ENCODE measurements at regions not wholly inside any gene's neighbourhood (a gene's known extent, or its start where the extent isn't known, plus 50 kb on each side); places are given as distances from the start of the nearest gene placed in this dataset.

DNA sequence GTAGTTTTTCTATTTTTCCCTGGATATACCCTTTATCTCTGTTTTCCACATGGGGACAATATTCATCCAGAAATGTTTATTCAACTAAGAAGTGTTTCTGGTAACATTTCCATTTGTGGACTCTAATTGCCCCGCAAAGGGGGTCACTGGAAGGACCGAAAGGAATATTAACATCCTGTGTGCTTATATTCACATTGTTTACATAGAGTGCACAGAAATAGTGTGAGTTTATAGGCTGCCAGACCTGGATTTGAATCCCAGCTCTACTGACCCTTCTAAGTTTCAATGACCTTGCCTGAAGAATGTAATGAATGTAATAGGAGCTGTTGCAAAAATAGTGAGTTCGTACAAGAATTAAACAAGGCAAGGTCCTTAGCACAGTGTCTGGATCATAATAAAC is 152.9 kb upstream of the NCKAP5 start:
- no peak for DNase-seq

DNA sequence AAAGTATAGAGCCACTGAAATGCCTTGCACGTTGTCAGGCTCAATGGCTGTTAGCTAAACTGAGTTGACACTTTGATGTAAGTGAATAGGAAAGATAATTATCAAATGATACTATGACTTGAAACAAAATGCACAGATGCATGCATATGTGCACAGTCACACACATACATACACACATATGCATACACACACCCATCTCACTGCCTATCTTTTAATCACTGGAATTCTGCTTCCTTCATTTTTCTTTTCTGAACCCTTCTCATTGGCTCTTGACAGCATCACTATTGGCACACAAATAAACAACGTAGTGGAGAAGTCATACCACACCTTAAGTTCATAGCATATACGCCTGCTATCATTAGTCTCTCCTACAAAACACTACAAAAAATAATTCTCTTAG is 154.9 kb upstream of the NCKAP5 start:
- no peak for DNase-seq

DNA sequence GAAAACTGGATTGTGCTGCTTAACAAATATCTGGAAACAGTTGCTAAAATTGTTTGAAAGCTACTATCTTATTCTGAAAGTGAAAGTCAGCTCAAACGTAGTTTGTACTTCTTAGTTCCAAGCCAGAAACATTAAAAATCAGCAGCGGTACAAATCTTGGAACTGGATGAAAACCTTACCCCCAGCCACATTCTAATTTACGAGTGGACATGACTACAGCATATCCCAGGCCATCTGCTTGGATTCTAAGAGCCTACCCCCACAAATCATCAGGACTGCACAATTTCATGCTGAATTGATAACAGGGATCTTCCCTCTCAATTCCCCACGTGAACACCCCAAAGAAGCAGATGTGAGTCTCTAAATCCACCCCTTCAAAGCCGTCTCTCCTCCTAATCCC is 158.7 kb upstream of the NCKAP5 start:
- DNase-seq, result no peak

DNA sequence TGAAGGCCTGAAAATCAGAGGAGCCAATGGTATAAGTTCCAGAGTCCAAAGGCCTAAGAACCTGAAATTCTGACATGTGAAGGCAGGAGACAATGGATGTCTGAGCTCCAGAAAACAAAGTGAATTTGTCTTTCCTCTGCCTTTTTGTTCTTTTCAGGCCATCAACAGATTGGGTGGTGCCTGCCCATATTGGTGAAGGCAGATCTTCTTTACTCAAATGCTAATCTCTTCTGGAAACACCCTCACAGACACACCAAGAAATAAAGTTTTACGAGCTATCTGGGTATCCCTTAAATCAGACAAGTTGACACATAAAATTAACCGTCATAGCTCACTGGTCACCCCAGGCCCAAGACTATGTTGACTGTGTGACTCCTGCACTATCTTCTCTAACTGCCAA is 163.8 kb upstream of the NCKAP5 start:
- DNase-seq, result no peak

DNA sequence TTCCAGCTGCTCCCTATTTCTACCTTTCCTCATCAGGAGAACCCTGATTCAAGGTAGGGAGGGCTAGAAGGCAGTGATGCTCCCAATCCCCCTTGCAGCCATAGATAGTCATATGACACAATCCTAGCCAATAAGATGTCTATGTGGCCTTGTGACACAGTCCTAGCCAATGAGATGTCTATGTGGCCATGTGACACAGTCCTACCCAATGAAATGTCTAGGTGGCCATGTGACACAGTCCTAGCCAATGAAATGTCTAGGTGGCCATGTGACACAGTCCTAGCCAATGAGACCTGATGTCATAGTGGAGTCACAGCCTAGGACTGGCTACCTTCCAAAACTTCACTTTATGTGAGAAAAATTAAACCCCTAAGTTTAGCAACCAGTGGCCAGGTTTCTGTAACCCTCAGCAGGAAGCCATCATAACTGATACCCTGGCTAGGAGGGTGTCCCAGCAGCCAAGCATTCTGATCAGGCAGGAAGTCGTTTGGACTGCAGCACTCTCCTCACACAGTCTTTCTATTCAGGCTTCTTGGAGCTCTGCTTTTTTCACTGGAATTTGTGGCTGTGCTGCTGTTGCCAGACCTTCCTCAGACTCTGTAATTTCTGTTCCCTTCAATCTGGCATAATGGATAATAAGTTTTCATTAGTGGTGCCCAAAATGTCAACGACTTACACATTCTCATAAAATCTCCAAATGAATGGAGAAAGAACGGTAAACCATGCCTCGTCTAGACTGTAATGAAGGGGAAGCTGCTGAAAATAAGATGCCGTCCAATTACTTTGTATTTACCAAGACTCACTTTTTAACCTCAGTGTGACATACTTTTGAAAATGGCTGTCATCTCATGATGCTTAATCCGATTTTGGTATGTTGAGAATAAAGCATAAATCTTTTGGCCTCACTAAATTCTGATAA is 165.0 kb upstream of the NCKAP5 start:
- no peak for DNase-seq

DNA sequence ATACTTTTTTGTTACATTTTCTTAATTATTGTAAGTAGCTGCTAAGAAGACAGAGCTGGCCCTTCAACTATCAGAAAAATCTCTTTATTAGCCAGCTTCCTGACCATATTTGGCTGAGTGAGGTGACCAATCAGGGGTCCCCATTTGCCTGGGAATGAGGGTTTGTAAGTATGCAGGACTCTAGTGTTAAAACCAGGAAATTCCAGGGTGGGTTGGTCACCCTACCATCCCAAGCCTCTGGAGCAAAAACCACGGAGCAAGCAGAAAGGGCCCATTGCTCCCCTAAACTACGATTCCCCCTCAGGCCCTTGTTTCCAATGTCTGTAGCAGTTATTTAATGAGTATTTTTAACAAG is 165.6 kb upstream of the NCKAP5 start:
- no peak for DNase-seq

DNA sequence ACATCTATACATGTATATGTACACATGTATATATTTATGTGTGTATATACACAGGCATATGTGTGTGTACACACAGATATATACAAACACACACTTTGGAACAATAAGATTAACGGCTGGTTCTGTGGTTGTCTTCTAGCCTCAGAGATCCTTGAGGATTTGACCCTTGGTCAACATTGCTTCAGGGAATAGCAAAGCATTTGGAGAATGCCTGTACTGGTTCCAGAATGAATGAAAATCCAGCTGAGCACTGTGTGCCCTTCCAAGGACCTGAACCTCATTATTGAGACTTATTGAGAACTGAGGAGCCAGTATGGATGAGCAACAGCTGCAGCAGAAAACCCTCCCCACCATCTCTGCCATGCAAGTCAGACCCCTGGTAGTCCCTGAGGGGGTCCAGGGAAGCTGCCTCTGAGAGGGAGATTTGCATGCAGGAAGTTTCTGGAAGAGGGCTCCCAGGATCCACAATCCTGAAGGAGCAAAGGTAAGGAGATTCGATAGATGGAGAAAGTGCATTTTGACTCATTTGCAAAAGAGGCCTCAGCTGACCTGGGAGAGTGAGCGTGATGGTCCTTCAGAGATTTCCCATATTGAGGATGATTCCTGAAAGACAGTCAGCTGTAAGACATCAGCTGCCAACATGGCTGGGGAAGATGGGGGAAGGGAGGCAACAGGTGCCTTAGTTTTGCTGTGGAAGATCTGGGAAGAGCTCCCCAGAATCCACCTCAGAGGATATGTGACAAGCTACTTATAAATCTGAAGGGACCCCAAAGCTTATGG is 166.6 kb upstream of the NCKAP5 start:
- DNase-seq, result no peak

DNA sequence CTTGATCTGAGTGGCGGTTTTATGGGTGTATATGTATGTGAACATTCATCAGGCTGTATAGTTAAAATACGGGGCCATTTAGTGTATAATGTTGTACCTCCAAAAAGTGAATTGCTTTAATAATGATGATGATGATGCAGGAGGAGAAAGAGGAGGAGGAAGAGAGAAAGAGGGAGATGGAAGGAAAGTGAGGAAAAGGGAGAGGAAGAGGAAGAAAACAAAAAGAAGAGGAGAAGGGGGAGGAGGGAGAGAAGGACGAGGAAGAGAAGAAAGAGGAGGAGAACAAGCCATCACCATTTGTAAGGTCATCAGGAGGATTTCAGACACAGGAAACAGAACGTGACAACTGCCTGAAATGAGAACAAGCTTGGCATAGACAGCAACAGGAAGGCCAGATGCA is 168.4 kb upstream of the NCKAP5 start:
- no peak for DNase-seq

DNA sequence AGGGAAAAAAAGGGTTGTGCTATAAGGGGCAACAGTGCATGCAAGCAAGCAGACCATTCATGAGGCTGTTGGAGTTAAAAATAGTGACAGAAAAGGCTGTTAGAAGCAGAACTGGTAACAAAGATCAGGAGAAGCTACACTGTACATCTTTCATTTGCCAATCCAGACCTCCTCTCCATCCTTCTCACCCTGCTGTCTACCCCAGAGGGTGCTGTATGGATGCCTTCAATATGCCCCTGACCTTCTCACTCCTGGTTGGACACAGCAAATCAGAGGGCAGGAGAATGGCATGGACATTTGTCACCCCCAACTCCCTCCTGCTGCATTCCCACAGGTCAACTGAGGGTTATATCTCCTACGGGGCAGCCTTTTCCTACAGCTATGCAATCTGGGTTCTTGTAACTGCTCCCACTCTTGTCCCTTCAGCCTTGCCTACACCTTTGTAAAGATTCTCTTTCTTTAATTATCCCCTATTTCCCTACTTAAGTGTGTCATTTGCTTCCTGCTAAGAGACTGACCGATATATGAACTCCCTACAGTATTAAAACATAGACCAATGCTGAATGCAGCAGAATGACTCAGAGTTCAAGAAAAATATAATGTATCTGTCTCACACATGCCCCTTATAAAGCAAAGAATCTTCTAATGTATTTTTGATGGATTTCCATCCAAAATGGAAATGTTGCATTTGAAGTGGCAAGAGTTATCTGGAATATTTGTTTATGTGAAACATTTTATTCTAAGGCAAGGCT is 169.2 kb upstream of the NCKAP5 start:
- no peak for DNase-seq

DNA sequence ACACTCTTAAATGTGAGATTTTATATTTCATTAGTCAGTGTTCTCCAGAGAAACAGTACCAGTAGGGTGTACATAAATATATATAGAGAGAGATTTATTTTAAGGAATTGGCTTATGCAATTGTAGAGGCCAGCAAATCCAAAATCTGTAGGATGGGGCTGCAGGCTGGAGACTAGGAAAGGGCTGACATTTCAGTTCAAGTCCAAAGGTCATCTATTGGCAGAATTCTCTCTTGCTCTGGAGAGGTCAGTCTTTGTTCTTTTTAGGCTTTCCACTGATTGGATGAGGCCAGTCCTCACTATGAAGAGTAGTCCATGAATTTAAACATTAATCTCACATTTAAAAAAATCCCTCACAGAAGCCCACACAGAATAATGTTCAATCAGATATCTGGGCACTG is 170.8 kb upstream of the NCKAP5 start:
- no peak for DNase-seq

DNA sequence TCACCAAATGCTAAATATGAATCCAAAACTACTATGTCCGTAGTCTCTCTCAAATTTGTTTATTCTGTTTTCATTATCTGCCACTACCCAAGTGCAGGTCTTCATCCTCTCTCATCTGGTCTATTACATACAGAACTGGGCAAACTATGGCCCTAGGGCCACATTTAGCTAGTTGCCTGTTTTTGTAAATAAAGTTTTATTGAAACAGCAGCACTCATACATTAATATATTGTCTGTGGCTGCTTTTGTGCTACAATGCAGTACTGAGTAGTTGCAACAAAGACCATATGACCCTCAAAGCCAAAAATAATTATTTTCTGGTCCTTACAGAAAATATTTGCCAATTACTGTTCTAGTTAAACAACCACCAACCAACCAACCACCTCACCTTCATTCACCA is 172.2 kb upstream of the NCKAP5 start:
- no peak for DNase-seq

DNA sequence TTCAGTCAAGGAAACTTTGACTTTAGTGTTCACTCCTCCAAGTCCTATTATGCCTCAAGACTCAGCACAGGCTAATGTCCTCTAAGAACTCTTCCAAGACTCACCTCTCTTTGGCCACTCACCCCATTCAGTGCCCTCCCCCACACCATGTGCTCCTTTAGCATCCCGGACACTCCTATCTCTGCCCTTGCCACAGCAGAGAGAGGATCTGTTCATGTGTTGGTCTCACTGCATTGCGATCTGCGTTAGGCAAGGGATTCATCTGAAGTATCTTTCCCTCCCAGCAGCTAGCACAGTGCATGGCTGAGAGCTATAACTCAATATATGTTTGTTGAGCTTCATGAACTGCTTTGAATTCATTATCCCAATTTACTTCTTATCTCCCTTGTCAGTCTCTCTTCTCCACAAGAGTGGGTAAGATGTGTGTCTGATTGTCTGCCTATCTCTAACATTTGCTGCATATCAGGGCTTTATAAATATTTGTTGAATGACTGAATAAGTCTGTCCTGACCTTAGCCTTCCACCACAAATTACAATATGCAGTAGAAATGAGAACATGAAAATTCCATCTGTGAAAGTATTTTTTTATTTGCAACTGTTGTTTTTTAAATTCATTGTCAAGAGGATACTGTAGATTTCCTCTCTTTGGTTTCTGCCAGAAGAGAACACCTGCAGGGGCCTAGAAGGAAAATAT is 179.9 kb upstream of the NCKAP5 start:
- DNase-seq, result no peak

DNA sequence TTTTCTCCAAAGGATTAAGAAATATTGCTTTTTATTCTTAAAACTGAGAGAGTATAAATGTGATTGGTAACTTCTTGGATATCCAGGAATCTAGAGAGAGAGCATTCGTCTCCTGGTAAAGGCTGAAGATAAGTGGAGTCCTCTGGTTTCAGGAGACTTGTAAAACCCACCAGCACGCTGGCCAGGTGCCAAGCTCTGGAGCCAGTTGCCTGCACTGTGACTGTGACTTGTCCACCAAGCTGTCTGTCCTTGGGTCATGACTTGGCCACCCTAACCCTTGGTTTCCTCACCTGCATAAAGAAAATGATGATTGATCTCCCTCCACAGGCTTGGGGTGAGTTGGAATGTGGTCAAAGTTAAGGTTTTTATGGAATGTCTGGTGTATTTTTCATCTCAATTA is 185.4 kb upstream of the NCKAP5 start:
- DNase-seq, result no peak

DNA sequence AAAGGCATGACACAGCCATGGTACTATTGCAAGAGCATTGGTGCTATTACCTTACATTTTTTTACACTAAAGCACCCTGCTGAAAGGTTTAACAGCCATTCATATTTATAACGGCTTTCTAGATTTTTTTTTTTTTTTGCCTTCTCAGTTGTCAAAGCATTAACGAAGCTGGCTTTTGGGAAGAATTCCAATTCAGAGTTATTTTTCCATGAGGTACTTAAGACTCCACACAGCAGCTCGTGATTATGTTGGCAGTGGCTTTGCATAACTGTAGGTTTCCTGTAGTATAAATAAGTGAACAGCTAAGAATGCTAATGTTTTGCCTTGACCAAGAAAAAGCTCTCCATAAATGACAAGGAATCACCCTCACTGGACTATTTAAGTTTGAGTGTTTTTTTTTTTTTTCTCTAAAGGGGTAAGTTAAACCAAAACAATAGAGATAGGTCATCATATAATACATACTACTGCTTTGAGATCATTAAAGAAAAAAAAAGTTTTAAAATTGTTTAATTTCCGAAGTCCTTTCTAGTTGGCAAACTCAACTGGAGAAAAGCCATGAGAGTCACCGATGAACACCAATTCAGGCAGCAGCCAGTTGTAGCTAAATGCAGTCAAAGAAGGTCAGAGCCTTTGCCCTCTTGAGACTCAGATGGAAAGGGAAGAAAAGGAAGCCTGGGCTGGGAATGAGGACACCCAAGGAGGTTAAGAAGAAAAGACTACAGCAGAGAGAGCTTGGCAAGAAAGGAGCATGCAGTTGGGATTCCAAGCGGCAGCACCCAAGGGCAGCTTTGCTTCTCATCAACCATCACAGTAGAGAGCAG is 187.4 kb upstream of the NCKAP5 start:
- DNase-seq, result no peak

DNA sequence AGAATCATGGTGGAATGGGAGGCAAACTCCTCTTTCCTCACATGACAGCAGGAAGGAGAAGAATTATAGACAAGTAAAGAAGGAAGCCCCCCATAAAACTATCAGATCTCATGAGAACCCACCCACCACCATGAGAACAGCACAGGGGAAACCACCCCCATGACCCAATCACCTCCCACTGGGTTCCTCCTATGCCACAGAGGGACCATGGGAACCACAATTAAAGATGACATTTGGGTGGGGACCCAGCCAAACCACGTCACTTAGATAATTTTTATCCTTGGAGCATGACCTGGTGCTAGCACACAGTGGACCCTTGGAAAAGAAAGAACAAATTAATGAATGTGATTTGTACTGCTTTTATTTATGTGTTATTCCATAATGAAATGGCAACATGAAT is 188.6 kb upstream of the NCKAP5 start:
- no peak for DNase-seq

DNA sequence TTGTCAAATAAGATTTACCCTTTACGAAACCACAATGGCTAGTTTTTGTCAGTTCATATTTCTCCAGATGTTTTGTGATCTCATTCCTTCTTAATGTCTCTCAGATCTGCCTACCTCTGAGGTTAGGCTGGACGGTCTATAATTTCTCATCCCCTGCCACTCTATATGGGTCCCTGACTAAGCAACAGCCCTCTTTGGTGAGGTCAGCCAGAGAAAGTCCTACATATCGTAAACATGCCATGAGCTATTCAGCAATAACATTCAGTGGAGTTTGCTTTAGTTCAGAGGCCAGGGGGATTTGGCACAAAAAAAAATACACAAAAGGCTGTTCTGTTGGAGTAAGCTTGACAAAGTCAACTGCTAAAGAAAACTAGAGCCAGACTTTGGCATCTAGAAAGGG is 192.1 kb upstream of the NCKAP5 start:
- no peak for DNase-seq

DNA sequence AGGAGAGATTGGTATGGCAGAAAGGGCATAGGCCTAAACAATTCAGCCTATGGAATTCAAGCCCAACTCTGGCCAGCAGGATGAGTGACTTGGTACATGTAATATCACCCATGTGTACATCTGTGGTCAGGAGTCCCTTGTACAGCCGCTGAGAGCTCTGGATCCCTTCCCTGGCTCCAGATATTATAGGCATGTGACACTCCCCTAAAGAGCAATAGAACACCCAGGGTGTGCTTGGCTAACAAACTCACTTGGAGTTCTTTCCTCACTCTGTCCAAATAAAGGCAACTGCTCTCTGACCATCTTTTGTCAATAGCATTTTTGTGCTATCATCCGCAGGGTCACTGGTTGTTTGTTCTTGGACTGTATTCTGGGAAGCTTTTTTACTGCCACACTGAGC is 197.4 kb upstream of the NCKAP5 start:
- no peak for DNase-seq

DNA sequence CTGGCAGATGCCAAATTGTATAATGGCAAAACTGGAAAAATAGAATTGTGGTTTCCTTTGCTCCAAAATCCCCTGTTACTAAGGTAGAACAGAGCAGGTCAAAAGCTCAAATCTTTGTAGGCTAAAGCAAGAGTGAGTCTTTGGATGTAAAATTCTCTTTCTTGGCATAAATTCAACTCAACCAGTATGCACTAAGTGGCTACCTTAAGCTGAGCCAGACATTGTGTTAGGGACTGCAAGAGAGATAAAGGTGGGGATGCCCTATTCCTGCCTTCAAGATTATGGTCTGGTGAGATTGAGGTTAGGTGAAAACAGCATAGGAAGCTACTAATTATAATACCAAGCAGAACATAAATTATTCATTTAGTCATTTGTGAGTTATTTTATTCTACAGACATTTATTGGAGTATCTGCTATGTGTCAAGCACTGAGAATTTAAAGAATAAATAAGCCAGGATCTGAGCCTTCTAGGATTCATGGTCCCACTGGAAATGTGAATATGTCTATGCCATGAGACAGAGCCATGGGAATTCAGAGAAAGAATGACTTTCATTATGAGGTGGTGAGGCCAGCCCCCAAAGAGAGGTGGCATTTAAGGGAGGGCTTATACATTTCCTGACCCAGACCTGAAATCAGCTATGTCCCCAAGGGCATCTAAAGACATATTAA is 198.0 kb upstream of the NCKAP5 start:
- DNase-seq, result no peak

DNA sequence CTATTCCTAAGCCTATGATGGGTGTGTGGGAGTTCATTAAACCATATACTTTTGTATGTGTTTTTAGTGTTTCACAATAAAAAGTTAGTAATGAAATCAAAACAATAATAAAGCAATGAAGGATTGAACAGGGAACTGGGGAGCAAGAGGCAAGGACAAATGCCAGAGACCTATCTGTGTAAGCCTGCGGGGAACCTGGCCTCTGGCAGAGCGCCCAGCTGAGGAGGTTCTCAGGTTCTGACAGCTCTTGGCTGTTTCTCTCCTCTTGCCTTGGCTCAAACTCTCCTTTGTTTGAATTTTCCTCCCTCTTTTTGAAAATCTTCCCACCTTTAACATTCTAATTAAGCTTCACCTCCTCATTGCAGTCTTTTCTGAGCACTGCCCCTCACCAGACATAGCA is 200.0 kb upstream of the NCKAP5 start:
- DNase-seq, result no peak

DNA sequence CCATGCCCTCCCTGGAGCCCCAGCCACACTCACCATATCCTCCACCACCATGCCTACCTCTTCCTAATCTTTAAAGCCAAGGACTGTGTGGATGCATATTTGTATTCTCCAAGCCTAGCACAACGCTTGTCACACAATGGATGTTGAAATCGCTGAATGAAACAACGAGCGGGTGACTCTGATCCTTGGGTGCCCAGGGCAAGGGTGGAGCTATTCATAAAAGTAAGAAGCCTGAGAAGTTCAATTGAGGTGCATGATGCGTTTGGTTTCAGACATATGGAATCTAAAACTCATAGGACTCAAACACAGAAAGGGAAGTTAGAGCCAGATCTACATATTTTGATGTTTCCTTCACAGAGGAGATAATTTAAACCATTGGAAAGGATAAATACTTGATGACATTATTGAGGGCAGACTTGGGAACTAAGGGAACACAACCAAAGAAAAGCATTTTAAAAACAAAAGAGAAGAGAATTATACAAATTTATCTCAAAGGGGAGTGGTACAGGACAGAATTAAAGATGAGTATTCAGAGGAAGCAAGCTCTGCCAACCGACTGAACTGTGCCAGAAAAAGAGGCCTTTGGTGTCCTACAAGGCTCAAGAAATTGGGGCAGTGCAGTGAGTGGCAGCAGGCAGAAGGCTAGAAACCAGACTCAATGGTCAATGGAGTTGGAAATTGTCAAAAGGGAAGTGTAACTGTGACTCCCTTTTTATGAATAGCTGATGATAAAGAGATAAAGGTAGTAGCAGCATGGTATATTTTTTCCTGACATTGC is 200.6 kb upstream of the NCKAP5 start:
- DNase-seq, result no peak

All from DMS 273 treated with DMSO at 0.1 percent for 48 hours (cell line).